ENCODE measurements at regions not wholly inside any gene's neighbourhood (a gene's known extent, or its start where the extent isn't known, plus 50 kb on each side); places are given as distances from the start of the nearest gene placed in this dataset.

DNA sequence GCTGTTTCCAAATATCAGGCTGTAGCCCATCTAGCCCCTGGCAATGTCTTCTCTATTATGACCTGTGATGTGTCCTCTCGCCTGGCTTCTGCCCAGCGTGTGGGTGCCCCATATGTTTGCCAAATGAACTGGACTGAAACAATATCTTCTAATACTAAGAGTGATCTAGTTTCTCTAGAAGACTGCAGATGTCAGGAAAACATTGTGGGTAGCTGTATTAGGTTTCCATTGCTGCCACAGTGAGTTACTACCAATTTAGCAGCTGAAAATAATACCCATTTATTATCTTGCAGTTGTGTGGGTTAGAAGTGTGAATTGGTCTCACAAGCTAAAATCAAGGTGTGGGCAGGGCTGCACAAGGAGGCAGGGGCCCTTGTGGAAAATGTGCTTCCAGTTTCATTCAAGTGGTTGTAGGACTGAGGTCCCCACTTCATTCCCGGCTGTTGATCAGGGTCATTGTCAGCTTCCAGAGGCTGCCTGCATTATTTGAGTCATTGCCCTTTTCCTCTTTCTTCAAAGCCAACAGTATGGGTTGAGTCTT is 202.8 kb upstream of the BMPER start:
- no peak for DNase-seq (ENCODE audit: low read depth)
- no peak for TF ChIP-seq MYC (IDR thresholded peaks at IDR 0.05; ENCODE audit: low read depth, low read length)
- no peak for TF ChIP-seq POLR2A (IDR thresholded peaks at IDR 0.05; ENCODE audit: extremely low read depth, insufficient read length)
- TF ChIP-seq, protein P1, sequence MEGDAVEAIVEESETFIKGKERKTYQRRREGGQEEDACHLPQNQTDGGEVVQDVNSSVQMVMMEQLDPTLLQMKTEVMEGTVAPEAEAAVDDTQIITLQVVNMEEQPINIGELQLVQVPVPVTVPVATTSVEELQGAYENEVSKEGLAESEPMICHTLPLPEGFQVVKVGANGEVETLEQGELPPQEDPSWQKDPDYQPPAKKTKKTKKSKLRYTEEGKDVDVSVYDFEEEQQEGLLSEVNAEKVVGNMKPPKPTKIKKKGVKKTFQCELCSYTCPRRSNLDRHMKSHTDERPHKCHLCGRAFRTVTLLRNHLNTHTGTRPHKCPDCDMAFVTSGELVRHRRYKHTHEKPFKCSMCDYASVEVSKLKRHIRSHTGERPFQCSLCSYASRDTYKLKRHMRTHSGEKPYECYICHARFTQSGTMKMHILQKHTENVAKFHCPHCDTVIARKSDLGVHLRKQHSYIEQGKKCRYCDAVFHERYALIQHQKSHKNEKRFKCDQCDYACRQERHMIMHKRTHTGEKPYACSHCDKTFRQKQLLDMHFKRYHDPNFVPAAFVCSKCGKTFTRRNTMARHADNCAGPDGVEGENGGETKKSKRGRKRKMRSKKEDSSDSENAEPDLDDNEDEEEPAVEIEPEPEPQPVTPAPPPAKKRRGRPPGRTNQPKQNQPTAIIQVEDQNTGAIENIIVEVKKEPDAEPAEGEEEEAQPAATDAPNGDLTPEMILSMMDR (IDR thresholded peaks at IDR 0.05; ENCODE audit: low read depth, low read length) = no peak
- TF ChIP-seq, protein P2, sequence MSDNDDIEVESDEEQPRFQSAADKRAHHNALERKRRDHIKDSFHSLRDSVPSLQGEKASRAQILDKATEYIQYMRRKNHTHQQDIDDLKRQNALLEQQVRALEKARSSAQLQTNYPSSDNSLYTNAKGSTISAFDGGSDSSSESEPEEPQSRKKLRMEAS (IDR thresholded peaks at IDR 0.05; ENCODE audit: low read depth, low read length) = no peak
- H3K4me3 ChIP-seq (ENCODE audit: low read depth, low read length) = no peak overlapping the region

- no peak overlapping the region for H3K4me3 ChIP-seq (ENCODE audit: low read depth, low read length)
- DNase-seq (ENCODE audit: low read depth) = no peak
- TF ChIP-seq, protein P2 (IDR thresholded peaks at IDR 0.05; ENCODE audit: low read depth, low read length) = no peak
- no peak for TF ChIP-seq POLR2A (IDR thresholded peaks at IDR 0.05; ENCODE audit: extremely low read depth, insufficient read length)
- no peak for TF ChIP-seq MYC (IDR thresholded peaks at IDR 0.05; ENCODE audit: low read depth, low read length)
- TF ChIP-seq, protein P1 (IDR thresholded peaks at IDR 0.05; ENCODE audit: low read depth, low read length) = no peak
These were observed 200.0 kb upstream of the BMPER start for GRCh38 chr7:33705333-33705833.

GRCh38 chr7:33706186-33706585 is 199.2 kb upstream of the BMPER start:
- no peak overlapping the region for H3K4me3 ChIP-seq (ENCODE audit: low read depth, low read length)
- TF ChIP-seq, protein P1 (IDR thresholded peaks at IDR 0.05; ENCODE audit: low read depth, low read length) = no peak
- TF ChIP-seq, protein P2 (IDR thresholded peaks at IDR 0.05; ENCODE audit: low read depth, low read length) = no peak
- TF ChIP-seq MYC (IDR thresholded peaks at IDR 0.05; ENCODE audit: low read depth, low read length) (no peak), POLR2A (IDR thresholded peaks at IDR 0.05; ENCODE audit: extremely low read depth, insufficient read length) (no peak)

DNA sequence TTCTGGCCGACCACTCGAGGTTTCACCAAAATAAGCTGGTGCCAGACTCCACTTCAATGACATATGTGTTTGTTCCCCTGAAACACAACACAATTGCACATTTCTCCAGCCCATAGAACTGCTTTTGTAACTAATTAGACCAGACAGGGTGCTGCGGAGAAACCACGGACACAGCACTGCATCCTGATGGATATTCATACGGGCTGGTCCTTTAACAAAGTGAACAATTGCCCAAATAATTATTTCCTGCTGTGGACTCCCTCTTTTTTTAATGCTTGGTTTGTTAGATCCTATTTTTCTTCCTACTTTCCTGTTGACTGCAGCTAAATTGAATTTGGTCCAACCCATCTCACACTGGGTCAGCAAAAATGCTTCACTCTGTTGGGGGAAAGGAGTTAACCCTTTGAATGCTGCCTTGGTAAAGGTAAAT is 198.6 kb upstream of the BMPER start:
- TF ChIP-seq, protein P1 (IDR thresholded peaks at IDR 0.05; ENCODE audit: low read depth, low read length) = no peak
- TF ChIP-seq POLR2A (IDR thresholded peaks at IDR 0.05; ENCODE audit: extremely low read depth, insufficient read length) = no peak
- TF ChIP-seq, protein P2 (IDR thresholded peaks at IDR 0.05; ENCODE audit: low read depth, low read length) = no peak
- no peak for TF ChIP-seq MYC (IDR thresholded peaks at IDR 0.05; ENCODE audit: low read depth, low read length)
- DNase-seq (ENCODE audit: low read depth) = no peak
- H3K4me3 ChIP-seq (ENCODE audit: low read depth, low read length) = no peak overlapping the region

More at GRCh38 chr7:33706186-33706585, 199.2 kb upstream of the BMPER start:
- DNase-seq (ENCODE audit: low read depth) = no peak

GRCh38 chr7:33707427-33707826 is 197.9 kb upstream of the BMPER start:
- TF ChIP-seq POLR2A (IDR thresholded peaks at IDR 0.05; ENCODE audit: extremely low read depth, insufficient read length) = no peak
- no peak for TF ChIP-seq MYC (IDR thresholded peaks at IDR 0.05; ENCODE audit: low read depth, low read length)
- TF ChIP-seq, protein P2 (IDR thresholded peaks at IDR 0.05; ENCODE audit: low read depth, low read length) = no peak
- TF ChIP-seq, protein P1 (IDR thresholded peaks at IDR 0.05; ENCODE audit: low read depth, low read length) = no peak
- no peak overlapping the region for H3K4me3 ChIP-seq (ENCODE audit: low read depth, low read length)
- DNase-seq (ENCODE audit: low read depth) = no peak

Measured in NB4 (cell line).